GM18907 (cell line): ENCODE measurements at regions not wholly inside any gene's neighbourhood (a gene's known extent, or its start where the extent isn't known, plus 50 kb on each side); places are given as distances from the start of the nearest gene placed in this dataset.

Experiments
- ATAC-seq: cut with Tn5 transposase; IDR thresholded peaks from one replicate; pipeline ENCODE4 v1.9.1; 2021; ENCODE audit warnings: mild to moderate bottlenecking, moderate library complexity; ENCODE audit not compliant: unreplicated experiment

GRCh38 chr2:147560810-147561535 lies 283.9 kb upstream of the ACVR2A start:
- ATAC-seq = no peak

GRCh38 chr2:147559070-147559725 lies 285.6 kb upstream of the ACVR2A start:
- ATAC-seq = no peak

- ATAC-seq = no peak
These were observed 286.2 kb upstream of the ACVR2A start for GRCh38 chr2:147558620-147559019.

- no peak for ATAC-seq
These were observed 290.2 kb upstream of the ACVR2A start for GRCh38 chr2:147554521-147555107.

GRCh38 chr2:147553775-147554271 lies 291.0 kb upstream of the ACVR2A start:
- ATAC-seq = no peak

- ATAC-seq = no peak
These were observed 293.7 kb upstream of the ACVR2A start for GRCh38 chr2:147550995-147551731.

GRCh38 chr2:147549054-147549453 lies 295.8 kb upstream of the ACVR2A start:
- no peak for ATAC-seq

GRCh38 chr2:147548451-147548850 lies 296.4 kb upstream of the ACVR2A start:
- ATAC-seq = no peak

- ATAC-seq = no peak
These were observed 297.4 kb upstream of the ACVR2A start for GRCh38 chr2:147547440-147547839.

GRCh38 chr2:147546109-147546508 lies 298.7 kb upstream of the ACVR2A start:
- no peak for ATAC-seq

- ATAC-seq = no peak
These were observed 301.8 kb upstream of the ACVR2A start for GRCh38 chr2:147543056-147543455.

GRCh38 chr2:147542351-147542750 lies 302.5 kb upstream of the ACVR2A start:
- ATAC-seq = no peak

- no peak for ATAC-seq
These were observed 303.5 kb upstream of the ACVR2A start for GRCh38 chr2:147541314-147541713.

- ATAC-seq = no peak
These were observed 306.0 kb upstream of the ACVR2A start for GRCh38 chr2:147538821-147539220.

GRCh38 chr2:147538088-147538487 lies 306.7 kb upstream of the ACVR2A start:
- no peak for ATAC-seq

GRCh38 chr2:147531269-147531668 lies 313.6 kb upstream of the ACVR2A start:
- no peak for ATAC-seq

- ATAC-seq = no peak
These were observed 314.8 kb upstream of the ACVR2A start for GRCh38 chr2:147530033-147530432.

GRCh38 chr2:147525819-147526489 lies 318.9 kb upstream of the ACVR2A start:
- ATAC-seq = no peak

GRCh38 chr2:147524912-147525311 lies 319.9 kb upstream of the ACVR2A start:
- no peak for ATAC-seq

- ATAC-seq = no peak
These were observed 321.4 kb upstream of the ACVR2A start for GRCh38 chr2:147523415-147523814.

GRCh38 chr2:147521936-147522335 lies 322.9 kb upstream of the ACVR2A start:
- no peak for ATAC-seq
